ENCODE measurements at regions not wholly inside any gene's neighbourhood (a gene's known extent, or its start where the extent isn't known, plus 50 kb on each side); places are given as distances from the start of the nearest gene placed in this dataset.

DNA sequence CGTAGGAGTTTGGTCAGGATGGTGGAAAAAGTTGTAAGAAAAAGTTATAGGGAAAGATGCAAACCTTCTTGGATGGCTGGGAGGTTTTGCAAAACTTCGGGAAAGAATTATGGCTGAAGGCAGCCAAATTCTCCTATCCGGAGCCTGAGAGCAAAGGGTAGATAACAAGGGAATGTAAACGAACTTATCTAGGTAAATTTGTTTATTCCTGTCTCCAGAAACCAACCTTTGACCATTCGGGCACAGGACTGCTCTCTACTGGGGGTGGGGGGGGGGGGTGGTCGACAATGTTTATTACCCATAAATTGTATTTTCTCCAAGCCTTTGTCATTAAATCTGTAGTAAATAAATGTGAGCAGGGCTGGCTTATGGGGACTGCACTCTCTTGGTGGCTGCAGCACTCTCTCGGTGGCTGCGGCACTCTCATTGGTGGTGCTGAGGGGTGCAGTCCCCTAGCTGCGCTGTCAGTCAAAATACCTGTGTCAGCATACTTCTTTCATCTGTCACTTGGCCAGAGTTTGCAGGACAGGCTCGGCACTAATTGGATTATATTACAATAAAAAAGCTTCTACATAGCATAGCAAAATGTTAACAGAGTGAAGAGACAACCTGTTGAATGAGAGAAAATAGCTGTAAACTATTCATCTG lies 827.8 kb downstream of the SH3BGRL start:
- ChIA-PET POLR2A (no interaction called here), CTCF (no interaction called here)
- no peaks in the 10 kb centered on the region for H3K36me3 ChIP-seq (ENCODE audit: control insufficient read depth, insufficient read depth, low read length)
- H3K27me3 ChIP-seq (ENCODE audit: control insufficient read depth, insufficient read depth, low read length), result no peaks in the 10 kb centered on the region
- no peak for DNase-seq (ENCODE audit: low read depth)
- no peak overlapping the region for H3K4me3 ChIP-seq (ENCODE audit: low read depth, low read length)
- no peak for TF ChIP-seq CTCF (IDR thresholded peaks at IDR 0.05; ENCODE audit: insufficient read depth, low read depth, low read length)

- no peak for TF ChIP-seq CTCF (IDR thresholded peaks at IDR 0.05; ENCODE audit: insufficient read depth, low read depth, low read length)
- no peaks in the 10 kb centered on the region for H3K36me3 ChIP-seq (ENCODE audit: control insufficient read depth, insufficient read depth, low read length)
- no peak overlapping the region for H3K4me3 ChIP-seq (ENCODE audit: low read depth, low read length)
- no peak for DNase-seq (ENCODE audit: low read depth)
- ChIA-PET POLR2A (no interaction called here), CTCF (no interaction called here)
- no peaks in the 10 kb centered on the region for H3K27me3 ChIP-seq (ENCODE audit: control insufficient read depth, insufficient read depth, low read length)
Measured at GRCh38 chrX:82031250-82031649, 829.3 kb downstream of the SH3BGRL start.

DNA sequence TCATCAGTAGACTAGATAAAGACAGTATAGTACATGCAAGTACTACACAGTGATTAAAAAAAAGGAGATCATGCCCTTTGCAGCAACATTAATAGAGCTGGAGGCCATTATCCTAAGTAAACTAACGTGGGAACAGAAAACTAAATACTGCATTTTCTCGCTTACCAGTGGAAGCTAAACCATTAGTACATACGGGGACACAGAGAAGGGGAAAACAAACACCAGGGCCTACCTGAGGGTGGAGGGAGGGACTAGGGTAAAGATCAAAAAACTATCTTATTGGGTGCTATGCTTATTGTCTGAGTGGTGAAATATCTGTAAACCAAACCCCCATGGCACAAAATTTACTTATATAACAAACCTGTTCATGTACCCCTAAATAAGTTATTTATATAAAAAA lies 836.9 kb downstream of the SH3BGRL start:
- DNase-seq (ENCODE audit: low read depth), result no peak
- Histone ChIP-seq H3K4me3 (ENCODE audit: low read depth, low read length) (no peak overlapping the region), H3K27me3 (ENCODE audit: control insufficient read depth, insufficient read depth, low read length) (no peaks in the 10 kb centered on the region), H3K36me3 (ENCODE audit: control insufficient read depth, insufficient read depth, low read length) (no peaks in the 10 kb centered on the region)
- no peak for TF ChIP-seq CTCF (IDR thresholded peaks at IDR 0.05; ENCODE audit: insufficient read depth, low read depth, low read length)
- ChIA-PET CTCF (no interaction called here), POLR2A (no interaction called here)

GRCh38 chrX:82041034-82041433 lies 839.1 kb downstream of the SH3BGRL start:
- H3K4me3 ChIP-seq (ENCODE audit: low read depth, low read length), result no peak overlapping the region
- CTCF ChIA-PET, result no interaction called here
- H3K36me3 ChIP-seq (ENCODE audit: control insufficient read depth, insufficient read depth, low read length), result no peaks in the 10 kb centered on the region
- POLR2A ChIA-PET, result no interaction called here
- no peak for DNase-seq (ENCODE audit: low read depth)
- TF ChIP-seq CTCF (IDR thresholded peaks at IDR 0.05; ENCODE audit: insufficient read depth, low read depth, low read length), result no peak
- H3K27me3 ChIP-seq (ENCODE audit: control insufficient read depth, insufficient read depth, low read length), result no peaks in the 10 kb centered on the region

DNA sequence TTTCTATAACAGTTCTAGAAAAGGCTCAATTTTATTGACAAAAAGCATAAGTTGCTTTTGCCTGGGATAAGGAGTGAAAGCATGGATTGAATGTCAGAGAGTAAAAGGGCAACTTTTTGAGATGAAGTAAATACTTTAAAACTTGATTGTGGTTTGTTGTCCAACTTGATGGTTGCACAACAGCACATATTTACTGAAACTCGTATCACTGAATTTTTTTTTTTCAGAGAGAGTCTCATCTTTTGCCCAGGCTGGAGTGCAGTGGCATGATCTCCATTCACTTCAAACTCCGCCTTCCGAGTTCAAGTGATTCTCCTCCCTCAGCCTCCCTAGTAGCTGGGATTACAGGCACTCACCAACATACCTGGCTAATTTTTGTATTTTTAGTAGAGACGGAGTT lies 856.8 kb downstream of the SH3BGRL start:
- ChIA-PET CTCF (no interaction called here), POLR2A (no interaction called here)
- Histone ChIP-seq H3K4me3 (ENCODE audit: low read depth, low read length) (no peak overlapping the region), H3K27me3 (ENCODE audit: control insufficient read depth, insufficient read depth, low read length) (no peaks in the 10 kb centered on the region), H3K36me3 (ENCODE audit: control insufficient read depth, insufficient read depth, low read length) (no peaks in the 10 kb centered on the region)
- no peak for DNase-seq (ENCODE audit: low read depth)
- no peak for TF ChIP-seq CTCF (IDR thresholded peaks at IDR 0.05; ENCODE audit: insufficient read depth, low read depth, low read length)
